H1 (cell line): ENCODE measurements at regions not wholly inside any gene's neighbourhood (a gene's known extent, or its start where the extent isn't known, plus 50 kb on each side); places are given as distances from the start of the nearest gene placed in this dataset.

Source experiments
- CTCF ChIA-PET: fragments of 300-600 bp; sonication (Branson Sonifier 250); formaldehyde crosslinking; loops from one replicate; lab custom pipeline; 2021; ENCODE audit not compliant: partially characterized antibody; lab: Charles Lee
- POLR2A ChIA-PET: fragments of 300-600 bp; sonication (Branson Sonifier 250); formaldehyde crosslinking; loops from one replicate; lab custom pipeline; 2021; ENCODE audit warnings: inconsistent platforms; ENCODE audit not compliant: partially characterized antibody; lab: Charles Lee
- DNase-seq, 2 experiments: peaks; one replicate each; pipeline versions ENCODE4 v3.0.0 to v3.0.0-alpha.2; 2010 to 2022; ENCODE audit warnings: low spot score in 2 of 2, low read depth in 1 of 2, mixed read lengths in 1 of 2
- FAIRE-seq: peaks from 2 replicates; lab custom pipeline; 2011; peaks lifted over from hg19 to GRCh38; lab: Jason Lieb, UNC
- H2AFZ ChIP-seq: 2 replicates; pipeline ENCODE4 v1.8.1; 2012; ENCODE audit warnings: low read length, inconsistent platforms
- H2AK5ac ChIP-seq: 2 replicates; pipeline ENCODE4 v1.6.1; 2013; ENCODE audit warnings: low read depth, low read length
- H2BK120ac ChIP-seq: replicated peaks from 2 replicates; pipeline ENCODE3; 2013; ENCODE audit warnings: low read depth, low read length, inconsistent platforms
- H2BK12ac ChIP-seq: 2 replicates; pipeline ENCODE4 v1.6.1; 2013; ENCODE audit warnings: low read depth, low read length
- H2BK15ac ChIP-seq: 2 replicates; pipeline ENCODE4 v1.6.1; 2013; ENCODE audit warnings: low read length
- H2BK20ac ChIP-seq: 2 replicates; pipeline ENCODE4 v1.6.1; 2013; ENCODE audit warnings: low read length
- H2BK5ac ChIP-seq: 2 replicates; pipeline ENCODE4 v1.6.1; 2013; ENCODE audit warnings: low read depth, low read length
- H3K14ac ChIP-seq: 2 replicates; pipeline ENCODE4 v1.6.1; 2013; ENCODE audit warnings: inconsistent platforms; ENCODE audit not compliant: insufficient read length
- H3K18ac ChIP-seq: 2 replicates; pipeline ENCODE4 v1.6.1; 2013; ENCODE audit warnings: low read length; ENCODE audit errors: extremely low read depth
- H3K23ac ChIP-seq: 2 replicates; pipeline ENCODE4 v1.6.1; 2013; ENCODE audit warnings: inconsistent platforms; ENCODE audit not compliant: insufficient read length
- H3K23me2 ChIP-seq: 2 replicates; pipeline ENCODE4 v1.6.1; 2013; ENCODE audit warnings: low read depth, low read length
- H3K27ac ChIP-seq: 2 replicates; pipeline ENCODE4 v1.6.1; 2011; ENCODE audit warnings: low read depth, low read length, inconsistent platforms
- H3K27me3 ChIP-seq, 4 experiments: replicated peaks in 1 of 4; 1 replicate in 1 of 4; 2 replicates in 3 of 4; pipeline versions ENCODE4 v1.6.1 to v1.8.1; 2011 to 2013; ENCODE audit warnings: low read length in 3 of 4, mild to moderate bottlenecking in 3 of 4, inconsistent platforms in 2 of 4, mixed read lengths in 2 of 4, moderate library complexity in 1 of 4; ENCODE audit not compliant: control insufficient read depth in 3 of 4, insufficient read depth in 3 of 4; ENCODE audit errors: extremely low read depth in 1 of 4
- H3K36me3 ChIP-seq, 4 experiments: 2 replicates each; pipeline versions ENCODE4 v1.6.1 to v1.8.1; 2011 to 2013; ENCODE audit warnings: mild to moderate bottlenecking in 4 of 4, low read length in 3 of 4, moderate library complexity in 2 of 4, control low read depth in 1 of 4, inconsistent platforms in 1 of 4; ENCODE audit not compliant: insufficient read depth in 4 of 4, control insufficient read depth in 2 of 4
- H3K4ac ChIP-seq: replicated peaks from 2 replicates; pipeline ENCODE3; 2013; ENCODE audit warnings: low read length, low read depth, mixed read lengths, inconsistent platforms; ENCODE audit not compliant: insufficient read length
- H3K4me1 ChIP-seq, 4 experiments: replicated peaks in 1 of 4; 1 replicate in 1 of 4; 2 replicates in 3 of 4; pipeline versions ENCODE4 v1.6.1 to v1.8.1; 2011 to 2013; ENCODE audit warnings: low read length in 3 of 4, inconsistent platforms in 2 of 4, mixed read lengths in 1 of 4; ENCODE audit not compliant: insufficient read depth in 4 of 4, control insufficient read depth in 3 of 4
- H3K4me2 ChIP-seq, 2 experiments: 2 replicates each; pipeline versions ENCODE4 v1.6.1 to v1.8.1; 2011 to 2013; ENCODE audit warnings: low read depth in 2 of 2, low read length in 2 of 2, control low read depth in 1 of 2, inconsistent platforms in 1 of 2, mild to moderate bottlenecking in 1 of 2; ENCODE audit not compliant: insufficient read depth in 1 of 2
- H3K4me3 ChIP-seq, 4 experiments: fragments of 200-600, 300-600 bp in 1 of 4; sonication (generic), shearing (Covaris generic), sonication (Bioruptor Twin) in 1 of 4; 2 replicates each; pipeline versions ENCODE4 v1.5.1 to v1.8.1; 2011 to 2016; ENCODE audit warnings: low read length in 4 of 4, low read depth in 3 of 4, control low read depth in 2 of 4, inconsistent platforms in 2 of 4, mild to moderate bottlenecking in 2 of 4, mixed read lengths in 1 of 4, moderate library complexity in 1 of 4; ENCODE audit not compliant: insufficient read depth in 2 of 4; ENCODE audit errors: extremely low read depth in 1 of 4
- H3K56ac ChIP-seq: replicated peaks from 2 replicates; pipeline ENCODE3; 2013; ENCODE audit warnings: low read depth, mild to moderate bottlenecking, mixed read lengths, low read length, inconsistent platforms; ENCODE audit not compliant: insufficient read length
- H3K79me1 ChIP-seq: 2 replicates; pipeline ENCODE4 v1.6.1; 2013; ENCODE audit warnings: low read depth, low read length, control low read depth
- H3K79me2 ChIP-seq, 2 experiments: 2 replicates each; pipeline versions ENCODE4 v1.6.1 to v1.8.1; 2012 to 2013; ENCODE audit warnings: low read length in 2 of 2, mild to moderate bottlenecking in 2 of 2, inconsistent platforms in 1 of 2; ENCODE audit not compliant: insufficient read depth in 2 of 2, control insufficient read depth in 1 of 2
- H3K9ac ChIP-seq, 4 experiments: replicated peaks in 1 of 4; 1 replicate in 1 of 4; 2 replicates in 3 of 4; pipeline versions ENCODE4 v1.6.1 to v1.8.1; 2011 to 2013; ENCODE audit warnings: low read depth in 3 of 4, low read length in 3 of 4, control low read depth in 2 of 4, mild to moderate bottlenecking in 2 of 4, moderate library complexity in 2 of 4, inconsistent platforms in 1 of 4; ENCODE audit errors: extremely low read depth in 1 of 4
- H3K9me3 ChIP-seq, 2 experiments: 2 replicates each; pipeline versions ENCODE4 v1.6.1 to v1.8.1; 2012 to 2013; ENCODE audit warnings: mild to moderate bottlenecking in 2 of 2, moderate library complexity in 2 of 2, control low read depth in 1 of 2, inconsistent platforms in 1 of 2, low read depth in 1 of 2, low read length in 1 of 2, mixed read lengths in 1 of 2; ENCODE audit not compliant: insufficient read depth in 2 of 2
- H4K20me1 ChIP-seq, 2 experiments: replicated peaks in 1 of 2; 2 replicates each; pipeline versions ENCODE3 to v1.8.1; 2011 to 2013; ENCODE audit warnings: inconsistent platforms in 2 of 2, low read length in 2 of 2, mild to moderate bottlenecking in 1 of 2; ENCODE audit not compliant: insufficient read depth in 2 of 2, control insufficient read depth in 1 of 2
- H4K5ac ChIP-seq: 2 replicates; pipeline ENCODE4 v1.6.1; 2013; ENCODE audit warnings: low read length, low read depth, mixed read lengths, inconsistent platforms; ENCODE audit not compliant: insufficient read length
- H4K8ac ChIP-seq: 2 replicates; pipeline ENCODE4 v1.8.0; 2013; ENCODE audit warnings: mild to moderate bottlenecking, moderate library complexity, low read length, inconsistent platforms; ENCODE audit not compliant: insufficient read depth; ENCODE audit errors: extremely low read depth
- H4K91ac ChIP-seq: replicated peaks from 2 replicates; pipeline ENCODE3; 2013; ENCODE audit warnings: low read length, mixed read lengths, inconsistent platforms; ENCODE audit not compliant: insufficient read length
- ASH2L ChIP-seq: fragments of 200-600, 300-600 bp; sonication (generic); IDR thresholded peaks from one replicate; pipeline ENCODE4 v1.7.1; 2017; ENCODE audit warnings: low read length
- CTBP2 ChIP-seq: IDR thresholded peaks from 2 replicates; pipeline ENCODE4 v1.7.0; 2011; ENCODE audit warnings: borderline replicate concordance, mild to moderate bottlenecking, moderate library complexity, mixed read lengths, low read length; ENCODE audit not compliant: insufficient read depth, insufficient read length
- E2F6 ChIP-seq: IDR thresholded peaks from 2 replicates; pipeline ENCODE4 v1.6.1; 2012; ENCODE audit warnings: inconsistent platforms
- KDM1A ChIP-seq: fragments of 200-600, 300-600 bp; sonication (generic); IDR thresholded peaks from 2 replicates; pipeline ENCODE4 v1.7.1; 2016; ENCODE audit warnings: mild to moderate bottlenecking, low read length, borderline replicate concordance
- POLR2A ChIP-seq, 2 experiments: IDR thresholded peaks; 1 replicate in 1 of 2; 2 replicates in 1 of 2; pipeline ENCODE4 v1.6.1; 2011; ENCODE audit warnings: low read depth in 2 of 2, low read length in 2 of 2, mild to moderate bottlenecking in 2 of 2; ENCODE audit errors: control extremely low read depth in 1 of 2
- WGBS, 2 experiments: shearing (Covaris generic) in 1 of 2; methylation state at CpG; one replicate each; pipeline versions ENCODE4 v1.1.6 to v1.1.7; 2013 to 2015; ENCODE audit warnings: low lambda C conversion rate in 2 of 2, mixed read lengths in 2 of 2, inconsistent platforms in 1 of 2, low coverage in 1 of 2, missing lambda C conversion rate in 1 of 2; ENCODE audit not compliant: insufficient replicate concordance in 2 of 2, insufficient coverage in 1 of 2, insufficient read length in 1 of 2; ENCODE audit errors: extremely low coverage in 1 of 2, missing lambda C conversion rate in 1 of 2; 5-methylcytosine and 5-hydroxymethylcytosine counted together
- TF ChIP-seq, protein P1 (sequence below), 3 experiments: IDR thresholded peaks; 1 replicate in 2 of 3; 2 replicates in 1 of 3; pipeline versions ENCODE4 v1.5.1 to v1.6.1; 2011; ENCODE audit warnings: low read length in 3 of 3, mild to moderate bottlenecking in 3 of 3, inconsistent platforms in 2 of 3, low read depth in 1 of 3, moderate library complexity in 1 of 3; ENCODE audit not compliant: insufficient read depth in 1 of 3; ENCODE audit errors: control extremely low read depth in 1 of 3

- no peak for FAIRE-seq
- Histone ChIP-seq H3K79me1 (no peaks in the 10 kb centered on the region), H4K20me1 (no peaks in the 10 kb centered on the region), H2BK120ac (no peak overlapping the region), H3K18ac (no peak overlapping the region), H2AK5ac (no peak overlapping the region), H3K4ac (no peak overlapping the region), H3K79me2 (no peaks in the 10 kb centered on the region), H3K4me2 (no peak overlapping the region), H3K9me3 (no peaks in the 10 kb centered on the region), H4K8ac (no peak overlapping the region), H4K5ac (no peak overlapping the region), H2BK15ac (no peak overlapping the region), H3K36me3 (no peaks in the 10 kb centered on the region), H2BK12ac (no peak overlapping the region), H3K56ac (no peak overlapping the region), H3K27me3 (peaks cover 0 to 1% (median 0%) of the 10 kb centered on the region in 4 experiments; a peak in 1 of 7 replicates), H3K14ac (no peak overlapping the region), H3K4me3 (no peak overlapping the region), H4K91ac (no peak overlapping the region), H2AFZ (no peak overlapping the region; the same call in 1 of the 2 replicates), H2BK5ac (no peak overlapping the region), H3K27ac (no peak overlapping the region), H3K23ac (no peak overlapping the region), H3K4me1 (no peaks in the 10 kb centered on the region), H3K23me2 (no peaks in the 10 kb centered on the region), H3K9ac (no peak overlapping the region), H2BK20ac (no peak overlapping the region)
- DNase-seq: no peak
- 98% methylated on average over 2 of the region's 2 CpGs; no CpG with 5 or more reads in 1 of the 2 experiments for WGBS, 2 experiments
- CTCF ChIA-PET: no interaction called here
- POLR2A ChIA-PET: no interaction called here
- TF ChIP-seq E2F6 (no peak), ASH2L (no peak), CTBP2 (no peak), KDM1A (no peak), POLR2A (IDR thresholded peaks at IDR 0.05; ENCODE audit: control extremely low read depth in 1 of 2, low read depth in 2 of 2, low read length in 2 of 2) (no peak)
- TF ChIP-seq, protein P1, sequence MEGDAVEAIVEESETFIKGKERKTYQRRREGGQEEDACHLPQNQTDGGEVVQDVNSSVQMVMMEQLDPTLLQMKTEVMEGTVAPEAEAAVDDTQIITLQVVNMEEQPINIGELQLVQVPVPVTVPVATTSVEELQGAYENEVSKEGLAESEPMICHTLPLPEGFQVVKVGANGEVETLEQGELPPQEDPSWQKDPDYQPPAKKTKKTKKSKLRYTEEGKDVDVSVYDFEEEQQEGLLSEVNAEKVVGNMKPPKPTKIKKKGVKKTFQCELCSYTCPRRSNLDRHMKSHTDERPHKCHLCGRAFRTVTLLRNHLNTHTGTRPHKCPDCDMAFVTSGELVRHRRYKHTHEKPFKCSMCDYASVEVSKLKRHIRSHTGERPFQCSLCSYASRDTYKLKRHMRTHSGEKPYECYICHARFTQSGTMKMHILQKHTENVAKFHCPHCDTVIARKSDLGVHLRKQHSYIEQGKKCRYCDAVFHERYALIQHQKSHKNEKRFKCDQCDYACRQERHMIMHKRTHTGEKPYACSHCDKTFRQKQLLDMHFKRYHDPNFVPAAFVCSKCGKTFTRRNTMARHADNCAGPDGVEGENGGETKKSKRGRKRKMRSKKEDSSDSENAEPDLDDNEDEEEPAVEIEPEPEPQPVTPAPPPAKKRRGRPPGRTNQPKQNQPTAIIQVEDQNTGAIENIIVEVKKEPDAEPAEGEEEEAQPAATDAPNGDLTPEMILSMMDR (IDR thresholded peaks at IDR 0.05; ENCODE audit: control extremely low read depth in 1 of 3, insufficient read depth in 1 of 3, low read depth in 1 of 3, low read length in 3 of 3): no peak
These were observed 186.7 kb upstream of the GADL1 start for GRCh38 chr3:31081018-31081662.
